Activated CD8-positive, alpha-beta T cell treated with anti-CD3 and anti-CD28 coated beads for 36 hours (primary cell): ENCODE measurements at regions not wholly inside any gene's neighbourhood (a gene's known extent, or its start where the extent isn't known, plus 50 kb on each side); places are given as distances from the start of the nearest gene placed in this dataset.

Experiments used
- ATAC-seq: fragments of 200-7000 bp; cut with Tn5 transposase; one replicate; pipeline ENCODE4 v1.10.0; 2021; ENCODE audit warnings: mild to moderate bottlenecking, moderate library complexity
- CTCF ChIA-PET: fragments of 350-600 bp; sonication (Branson Sonifier 250); formaldehyde crosslinking; loops from one replicate; lab custom pipeline; 2021; ENCODE audit warnings: antibody characterized with exemption; lab: Charles Lee
- POLR2A ChIA-PET: fragments of 350-600 bp; sonication (Branson Sonifier 250); formaldehyde crosslinking; loops from one replicate; lab custom pipeline; 2021; ENCODE audit warnings: antibody characterized with exemption; lab: Charles Lee
- DNase-seq: peaks from one replicate; pipeline ENCODE4 v3.0.0-alpha.2; 2020
- H3K27ac Mint-ChIP-seq: one replicate; pipeline ENCODE4 v1.8.0; 2021; ENCODE audit warnings: mild to moderate bottlenecking, mixed read lengths
- H3K27me3 Mint-ChIP-seq: one replicate; pipeline ENCODE4 v1.8.0; 2021; ENCODE audit warnings: mixed read lengths
- H3K36me3 Mint-ChIP-seq: one replicate; pipeline ENCODE4 v1.8.0; 2021; ENCODE audit warnings: low read depth, mixed read lengths
- H3K4me1 Mint-ChIP-seq: one replicate; pipeline ENCODE4 v1.8.0; 2021; ENCODE audit warnings: low read depth, mixed read lengths
- H3K4me3 Mint-ChIP-seq: one replicate; pipeline ENCODE4 v1.8.0; 2021; ENCODE audit warnings: mild to moderate bottlenecking, moderate library complexity, mixed read lengths
- H3K9me3 Mint-ChIP-seq: one replicate; pipeline ENCODE4 v1.8.0; 2021; ENCODE audit warnings: mixed read lengths
- CTCF ChIP-seq: fragments of 200-600 bp; IDR thresholded peaks from one replicate; pipeline ENCODE4 v1.8.0; 2022; ENCODE audit warnings: antibody characterized with exemption, mild to moderate bottlenecking
- intact Hi-C: fragments of 100-400 bp; cut with micrococcal nuclease; formaldehyde crosslinking; loops from one replicate; pipeline ENCODE4 v1.10.0; 2022

GRCh38 chr5:39486790-39487189 is 62.0 kb upstream of the DAB2 start:
- ATAC-seq = no peak
- Mint-ChIP-seq H3K27me3 (no peaks in the 10 kb centered on the region), H3K9me3 (peaks cover 3% of the 10 kb centered on the region), H3K27ac (no peak overlapping the region), H3K36me3 (no peaks in the 10 kb centered on the region), H3K4me3 (no peak overlapping the region), H3K4me1 (no peaks in the 10 kb centered on the region)
- intact Hi-C loops = no loop called here
- TF ChIP-seq CTCF = no peak
- CTCF ChIA-PET = interaction anchor here (1.1 kb wide), 1 partner anchor 11 kb away, joined by 3 read pairs; no protein-coding TSS in a partner anchor
- POLR2A ChIA-PET = no interaction called here
- no peak for DNase-seq

GRCh38 chr5:39486361-39486760 is 61.6 kb upstream of the DAB2 start:
- ATAC-seq = no peak
- Mint-ChIP-seq H3K27me3 (no peaks in the 10 kb centered on the region), H3K9me3 (peaks cover 3% of the 10 kb centered on the region), H3K27ac (no peak overlapping the region), H3K36me3 (no peaks in the 10 kb centered on the region), H3K4me1 (no peaks in the 10 kb centered on the region), H3K4me3 (no peak overlapping the region)
- ChIA-PET CTCF (interaction anchor here (1.1 kb wide), 1 partner anchor 10 kb away, joined by 3 read pairs; no protein-coding TSS in a partner anchor), POLR2A (no interaction called here)
- intact Hi-C loops = no loop called here
- TF ChIP-seq CTCF = no peak
- no peak for DNase-seq

- no peak overlapping the region for H3K4me3 Mint-ChIP-seq
- H3K36me3 Mint-ChIP-seq = no peaks in the 10 kb centered on the region
- POLR2A ChIA-PET = interaction anchor here (1.5 kb wide), 1 partner anchor 8 kb away, joined by 3 read pairs; no protein-coding TSS in a partner anchor
- ATAC-seq (no peak), DNase-seq (no peak)
- H3K27ac Mint-ChIP-seq = no peak overlapping the region
- intact Hi-C loops = no loop called here
- CTCF ChIA-PET = no interaction called here
- no peaks in the 10 kb centered on the region for H3K27me3 Mint-ChIP-seq
- no peaks in the 10 kb centered on the region for H3K9me3 Mint-ChIP-seq
- no peaks in the 10 kb centered on the region for H3K4me1 Mint-ChIP-seq
- TF ChIP-seq CTCF = no peak
Observed at GRCh38 chr5:39485079-39485478, 60.3 kb upstream of the DAB2 start.

DNA sequence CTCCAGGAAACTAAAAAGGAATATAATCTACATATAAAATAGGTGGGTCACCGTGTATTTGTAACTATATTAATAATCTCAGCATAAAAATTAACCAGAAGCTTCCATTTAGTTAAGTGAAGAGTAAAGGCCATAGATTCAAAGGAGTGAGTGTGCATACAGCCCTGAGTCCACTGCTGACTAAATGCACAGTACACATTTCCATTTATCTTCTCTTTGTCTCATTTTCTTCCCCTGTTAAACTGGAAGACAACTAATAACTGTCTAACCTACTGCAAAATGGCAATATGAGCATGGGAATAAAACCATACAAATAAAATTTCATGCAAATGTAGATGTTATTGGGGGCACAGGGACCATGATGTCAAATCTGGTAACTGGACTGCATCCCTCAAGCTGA is 59.9 kb upstream of the DAB2 start:
- DNase-seq (no peak), ATAC-seq (no peak)
- no peaks in the 10 kb centered on the region for H3K9me3 Mint-ChIP-seq
- ChIA-PET POLR2A (interaction anchor here (1.5 kb wide), 1 partner anchor 8 kb away, joined by 3 read pairs; no protein-coding TSS in a partner anchor), CTCF (no interaction called here)
- H3K36me3 Mint-ChIP-seq = no peaks in the 10 kb centered on the region
- H3K4me3 Mint-ChIP-seq = no peak overlapping the region
- H3K27ac Mint-ChIP-seq = no peak overlapping the region
- intact Hi-C loops = no loop called here
- TF ChIP-seq CTCF = no peak
- peaks cover 2% of the 10 kb centered on the region for H3K27me3 Mint-ChIP-seq
- no peaks in the 10 kb centered on the region for H3K4me1 Mint-ChIP-seq

- ChIA-PET POLR2A (interaction anchor here (1.1 kb wide), 1 partner anchor 11 kb away, joined by 3 read pairs; no protein-coding TSS in a partner anchor), CTCF (interaction anchor here (0.9 kb wide), 1 partner anchor 66 kb away, joined by 3 read pairs; no protein-coding TSS in a partner anchor)
- intact Hi-C loops = no loop called here
- Mint-ChIP-seq H3K36me3 (no peaks in the 10 kb centered on the region), H3K27me3 (peaks cover 2% of the 10 kb centered on the region), H3K9me3 (no peaks in the 10 kb centered on the region), H3K4me1 (no peaks in the 10 kb centered on the region), H3K4me3 (no peak overlapping the region), H3K27ac (no peak overlapping the region)
- ATAC-seq = no peak
- DNase-seq = no peak
- no peak for TF ChIP-seq CTCF
Observed at GRCh38 chr5:39482098-39482497, 57.3 kb upstream of the DAB2 start.
